GM12801 (cell line): ENCODE measurements at regions not wholly inside any gene's neighbourhood (a gene's known extent, or its start where the extent isn't known, plus 50 kb on each side); places are given as distances from the start of the nearest gene placed in this dataset.

Experiments used
- TF ChIP-seq, protein P1 (sequence below): IDR thresholded peaks from one replicate; pipeline ENCODE4 v1.5.1; 2011; ENCODE audit warnings: control low read depth; ENCODE audit not compliant: insufficient read length; ENCODE audit errors: extremely low read depth

DNA sequence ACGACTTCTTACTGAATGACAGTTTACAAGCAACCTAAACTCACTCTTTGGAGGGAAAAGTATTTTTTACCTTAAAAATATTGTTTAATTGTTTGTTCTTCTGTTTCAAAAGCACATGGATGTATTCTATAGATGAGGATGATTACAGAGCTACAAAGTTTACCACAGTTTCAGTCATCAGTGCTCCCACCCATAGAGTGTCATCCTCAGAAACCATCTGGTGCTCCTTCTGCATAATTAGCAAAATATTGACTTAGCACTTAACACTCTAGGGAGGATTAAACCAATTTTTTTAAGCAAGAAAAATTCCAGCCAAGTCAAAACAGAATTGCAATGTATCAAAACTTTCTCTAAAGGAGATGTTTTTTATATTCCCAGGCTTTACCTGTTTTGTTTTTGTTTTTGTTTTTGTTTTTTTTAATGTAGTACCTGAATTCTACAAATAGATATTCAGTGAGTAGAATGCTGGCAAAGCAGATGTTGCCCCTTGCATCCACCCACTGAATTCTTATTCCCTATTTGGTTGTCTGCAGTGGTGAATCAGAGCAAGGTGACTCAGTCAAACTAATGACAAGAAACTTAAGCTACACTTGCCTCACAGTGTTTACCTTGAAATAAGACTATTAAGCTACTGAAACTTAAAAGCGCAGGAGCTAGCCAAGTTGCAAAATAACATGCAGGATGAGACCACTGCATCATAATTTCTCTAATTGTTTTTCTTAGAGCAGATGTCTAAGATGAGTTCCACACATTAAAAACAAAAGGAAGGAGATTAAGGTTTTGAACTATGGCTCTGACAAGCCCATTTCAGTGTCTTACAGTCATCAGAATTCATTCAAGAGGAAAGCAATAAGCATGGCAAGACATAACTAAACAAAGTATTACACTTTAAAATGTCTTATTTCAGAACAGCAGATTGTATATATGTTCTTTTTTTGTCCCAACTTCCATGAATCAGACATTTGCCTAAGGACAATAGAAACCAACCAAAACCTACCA, 155.1 kb upstream of the SOX6 start:
- TF ChIP-seq, protein P1, sequence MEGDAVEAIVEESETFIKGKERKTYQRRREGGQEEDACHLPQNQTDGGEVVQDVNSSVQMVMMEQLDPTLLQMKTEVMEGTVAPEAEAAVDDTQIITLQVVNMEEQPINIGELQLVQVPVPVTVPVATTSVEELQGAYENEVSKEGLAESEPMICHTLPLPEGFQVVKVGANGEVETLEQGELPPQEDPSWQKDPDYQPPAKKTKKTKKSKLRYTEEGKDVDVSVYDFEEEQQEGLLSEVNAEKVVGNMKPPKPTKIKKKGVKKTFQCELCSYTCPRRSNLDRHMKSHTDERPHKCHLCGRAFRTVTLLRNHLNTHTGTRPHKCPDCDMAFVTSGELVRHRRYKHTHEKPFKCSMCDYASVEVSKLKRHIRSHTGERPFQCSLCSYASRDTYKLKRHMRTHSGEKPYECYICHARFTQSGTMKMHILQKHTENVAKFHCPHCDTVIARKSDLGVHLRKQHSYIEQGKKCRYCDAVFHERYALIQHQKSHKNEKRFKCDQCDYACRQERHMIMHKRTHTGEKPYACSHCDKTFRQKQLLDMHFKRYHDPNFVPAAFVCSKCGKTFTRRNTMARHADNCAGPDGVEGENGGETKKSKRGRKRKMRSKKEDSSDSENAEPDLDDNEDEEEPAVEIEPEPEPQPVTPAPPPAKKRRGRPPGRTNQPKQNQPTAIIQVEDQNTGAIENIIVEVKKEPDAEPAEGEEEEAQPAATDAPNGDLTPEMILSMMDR = no peak

DNA sequence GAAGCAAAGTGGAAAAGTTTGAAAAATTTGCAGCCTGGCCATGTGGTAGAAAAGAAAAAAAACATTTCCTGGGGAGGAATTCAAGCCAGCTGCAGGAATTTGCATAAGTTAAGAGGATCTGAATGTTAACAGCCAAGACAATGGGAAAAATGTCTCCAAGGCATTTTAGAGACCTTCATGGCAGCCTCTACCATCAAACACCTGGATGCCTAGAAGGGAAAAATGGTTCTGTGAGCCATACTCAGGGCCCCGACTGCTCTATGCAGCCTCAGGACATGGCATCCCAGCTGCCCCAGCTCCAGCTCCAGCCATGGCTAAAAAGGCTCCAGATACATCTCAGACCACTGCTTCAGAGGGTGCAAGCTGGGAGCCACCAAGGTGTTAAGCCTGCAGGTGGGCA, 149.1 kb upstream of the SOX6 start:
- TF ChIP-seq, protein P1 = no peak

DNA sequence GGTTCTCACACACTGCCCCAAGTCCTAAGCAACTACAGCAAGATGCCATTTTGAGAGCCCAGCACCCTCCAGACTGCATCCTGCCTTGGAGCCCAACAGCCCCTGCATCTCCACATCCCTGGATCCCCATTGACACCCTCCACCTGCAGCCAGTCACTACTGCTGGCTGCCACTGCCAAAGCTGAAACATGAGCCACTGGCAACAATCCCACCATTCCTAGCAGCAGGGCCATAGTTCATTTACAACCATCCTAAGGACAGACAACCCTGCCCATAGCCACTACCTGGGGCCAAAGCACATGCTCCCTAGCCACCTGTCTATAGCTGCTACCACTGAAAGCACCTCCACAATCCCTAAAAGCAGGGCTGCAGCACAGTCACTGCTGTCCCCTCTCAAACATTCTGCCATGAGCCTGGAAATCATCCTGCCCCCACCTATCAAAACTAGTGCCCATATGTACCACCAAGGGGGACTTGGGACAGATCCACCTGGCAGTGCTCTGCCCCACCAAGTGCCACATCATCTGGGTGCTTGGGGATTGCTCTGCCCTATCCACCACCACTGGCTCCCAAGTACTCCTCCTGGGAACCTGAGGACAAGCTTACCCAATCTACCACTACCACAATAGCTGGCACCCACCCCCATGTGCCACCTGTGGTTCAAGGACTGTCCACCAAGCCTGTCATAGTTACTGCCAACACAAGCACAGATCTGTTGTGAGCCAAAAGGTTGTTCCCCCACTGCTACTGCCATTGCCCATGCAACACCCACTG, 138.8 kb upstream of the SOX6 start:
- TF ChIP-seq, protein P1 = no peak

DNA sequence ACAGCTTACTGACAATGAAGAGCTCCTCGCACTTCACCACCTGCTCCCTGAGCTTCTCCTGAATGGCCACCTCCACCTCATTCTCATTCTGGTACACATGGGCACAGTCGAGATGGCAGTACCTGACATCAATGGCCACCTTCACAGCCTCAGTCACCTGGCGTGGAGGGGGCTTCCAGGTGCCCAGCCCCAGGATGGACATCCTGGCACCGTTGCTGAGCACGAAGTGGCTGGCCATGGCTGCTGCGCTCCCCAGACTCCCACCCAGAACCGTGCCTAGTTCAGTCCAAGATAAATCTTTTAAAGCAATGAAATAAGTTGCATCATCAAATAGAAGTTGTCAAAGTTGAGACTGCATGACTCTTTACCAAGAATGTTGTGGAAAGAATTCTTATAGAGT, 128.1 kb upstream of the SOX6 start:
- TF ChIP-seq, protein P1 = no peak

DNA sequence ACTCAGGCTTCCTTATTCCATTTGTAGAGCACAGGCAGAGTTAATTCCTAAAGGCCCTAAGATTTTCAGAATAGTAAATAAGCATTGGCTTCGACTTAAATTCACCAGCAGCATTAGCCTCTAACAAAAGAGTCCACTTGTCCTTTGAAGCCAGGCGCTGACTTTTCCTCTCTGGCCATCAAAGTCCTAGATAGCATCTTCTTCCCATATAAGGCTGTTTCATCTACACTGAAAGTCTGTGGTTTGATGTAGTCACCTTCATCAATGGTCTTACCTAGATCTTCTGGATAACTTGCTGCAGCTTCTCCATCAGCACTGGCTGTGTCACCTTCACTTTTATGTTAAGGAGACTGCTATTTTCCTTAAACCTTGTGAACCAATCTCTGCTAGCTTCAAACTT, 118.3 kb upstream of the SOX6 start:
- TF ChIP-seq, protein P1 = no peak

DNA sequence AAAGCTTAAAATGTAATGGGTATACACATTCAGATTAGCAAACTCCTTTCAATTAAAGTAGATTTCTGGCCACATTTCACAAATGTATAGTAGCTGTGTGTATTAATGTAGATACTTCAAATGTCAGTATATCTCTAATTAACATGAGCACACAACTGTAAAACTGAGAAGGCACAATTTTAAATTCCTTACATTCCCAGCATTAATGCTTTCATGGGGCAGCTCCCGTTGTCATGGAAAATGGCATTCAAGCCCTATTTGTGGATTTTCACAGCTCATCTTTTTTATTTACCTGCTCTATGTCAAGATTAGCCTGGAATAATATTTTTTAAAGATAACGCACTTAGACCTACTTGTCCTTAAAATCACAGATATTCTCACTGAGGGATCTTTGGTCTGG, 113.6 kb upstream of the SOX6 start:
- TF ChIP-seq, protein P1 = no peak

DNA sequence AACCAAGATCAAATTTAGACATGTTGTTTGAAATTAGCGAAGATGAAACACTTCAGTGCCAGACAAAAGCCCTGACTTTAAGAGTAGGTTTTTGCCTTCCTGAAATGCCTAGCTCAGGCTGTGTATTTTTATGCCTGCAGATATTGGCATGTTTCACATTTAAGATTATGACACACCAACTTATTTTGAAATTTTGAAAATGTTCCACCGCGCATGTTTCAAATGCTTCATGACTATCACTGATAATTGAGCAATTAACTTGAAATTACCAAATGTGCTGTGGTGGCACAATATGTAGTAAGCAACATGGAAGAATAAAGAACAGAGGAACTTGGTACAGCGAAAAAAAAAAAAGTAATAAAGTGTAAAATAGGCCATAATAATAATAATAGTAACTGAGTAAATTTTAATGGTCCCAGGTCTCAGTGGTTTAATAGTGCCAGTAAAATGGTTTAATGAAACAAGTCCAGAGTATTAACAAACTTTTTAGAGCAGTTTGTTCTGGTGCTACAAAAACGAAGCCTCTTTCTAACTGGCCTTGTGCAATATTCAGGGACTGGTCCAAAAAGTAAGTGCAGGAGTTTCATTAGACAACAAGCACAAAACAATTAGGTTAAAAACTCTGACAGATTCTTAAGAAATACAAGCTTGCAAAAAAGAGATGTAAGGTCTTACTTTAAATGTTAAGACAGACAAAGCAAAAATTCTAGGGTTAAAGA, 112.5 kb upstream of the SOX6 start:
- TF ChIP-seq, protein P1 = no peak
